HepG2 (cell line): ENCODE measurements at regions not wholly inside any gene's neighbourhood (a gene's known extent, or its start where the extent isn't known, plus 50 kb on each side); places are given as distances from the start of the nearest gene placed in this dataset.

Experiments used
- ATAC-seq: fragments of 200-7000 bp; cut with Tn5 transposase; 3 replicates; pipeline ENCODE4 v1.9.1; 2020; ENCODE audit warnings: mild to moderate bottlenecking, moderate library complexity
- BruUV-seq: library from RNA; stranded (reverse); fragments of 400-500 nt; replicated peaks from 2 replicates; lab custom pipeline; 2021; lab: Mats Ljungman, UMichigan
- CTCF ChIA-PET: fragments of 300-600 bp; formaldehyde crosslinking; extraction: SDS; loops from one replicate; lab custom pipeline; 2021; ENCODE audit warnings: low total read pairs, inconsistent platforms, low intra/inter-chr PET ratio; lab: Yijun Ruan, JAX
- POLR2A ChIA-PET: fragments of 350-600 bp; sonication (Branson Sonifier 250); formaldehyde crosslinking; loops from one replicate; lab custom pipeline; 2020; ENCODE audit warnings: antibody characterized with exemption, inconsistent platforms; lab: Yijun Ruan, JAX
- DNase-seq: peaks from one replicate; pipeline ENCODE4 v3.0.0-alpha.2; 2015; ENCODE audit warnings: low spot score
- FAIRE-seq: peaks from 3 replicates; lab custom pipeline; 2011; peaks lifted over from hg19 to GRCh38; lab: Jason Lieb, UNC
- H2AFZ ChIP-seq: one replicate; pipeline ENCODE4 v1.6.1; 2011; ENCODE audit warnings: low read length, inconsistent platforms
- H3K27ac ChIP-seq: fragments of 300-600 bp; 3 replicates; pipeline ENCODE4 v1.8.0; 2011; ENCODE audit warnings: mixed run types, mild to moderate bottlenecking, mixed read lengths, low read length, inconsistent platforms; ENCODE audit not compliant: insufficient read depth; ENCODE audit errors: extremely low read length
- H3K27me3 ChIP-seq, 2 experiments: fragments of 200-600 bp in 1 of 2; 2 replicates in 1 of 2; 3 replicates in 1 of 2; pipeline versions ENCODE4 v1.6.0 to v1.8.0; 2011; ENCODE audit warnings: low read length in 2 of 2, mild to moderate bottlenecking in 2 of 2, moderate library complexity in 2 of 2, inconsistent platforms in 1 of 2; ENCODE audit not compliant: insufficient read depth in 2 of 2, control insufficient read depth in 1 of 2
- H3K36me3 ChIP-seq, 2 experiments: fragments of 200-600 bp in 1 of 2; replicated peaks in 1 of 2; 2 replicates in 1 of 2; 3 replicates in 1 of 2; pipeline versions ENCODE4 v1.5.1 to v1.8.0; 2011; ENCODE audit warnings: low read length in 2 of 2, inconsistent platforms in 1 of 2; ENCODE audit not compliant: insufficient read depth in 2 of 2, control insufficient read depth in 1 of 2
- H3K4me1 ChIP-seq: 2 replicates; pipeline ENCODE4 v1.5.1; 2012; ENCODE audit warnings: low read length, inconsistent platforms; ENCODE audit not compliant: insufficient read depth
- H3K4me2 ChIP-seq: 2 replicates; pipeline ENCODE4 v1.6.0; 2011; ENCODE audit warnings: low read depth, low read length, inconsistent platforms
- H3K4me3 ChIP-seq, 3 experiments: fragments of 200-600 bp in 1 of 3; sonication (generic), shearing (Covaris generic) in 1 of 3; replicated peaks in 1 of 3; 2 replicates each; pipeline ENCODE4 v1.5.1; 2011 to 2016; ENCODE audit warnings: low read length in 3 of 3, inconsistent platforms in 2 of 3, low read depth in 2 of 3, mild to moderate bottlenecking in 2 of 3, control low read depth in 1 of 3, mixed read lengths in 1 of 3; ENCODE audit not compliant: insufficient read depth in 1 of 3
- H3K79me2 ChIP-seq: one replicate; pipeline ENCODE4 v1.6.1; 2011; ENCODE audit warnings: low read length, inconsistent platforms; ENCODE audit not compliant: insufficient read depth
- H3K9ac ChIP-seq: 2 replicates; pipeline ENCODE4 v1.6.0; 2011; ENCODE audit warnings: mild to moderate bottlenecking, low read depth, low read length, inconsistent platforms; ENCODE audit not compliant: insufficient read depth
- H3K9me3 ChIP-seq: 2 replicates; pipeline ENCODE4 v1.5.1; 2012; ENCODE audit warnings: mild to moderate bottlenecking, low read length
- H4K20me1 ChIP-seq: 2 replicates; pipeline ENCODE4 v1.6.0; 2011; ENCODE audit warnings: inconsistent platforms, mild to moderate bottlenecking, low read length, moderate library complexity; ENCODE audit not compliant: insufficient read depth
- ETV6 ChIP-seq: sonication (generic); formaldehyde crosslinking; conservative IDR thresholded peaks from 2 replicates; pipeline ENCODE4 v1.4.0; 2020; ENCODE audit warnings: missing genetic modification reagents
- HNRNPK ChIP-seq: fragments of 200-400 bp; formaldehyde crosslinking; IDR thresholded peaks from 2 replicates; pipeline ENCODE4 v1.6.1; 2018; ENCODE audit warnings: low read length, low read depth, moderate library complexity, mild to moderate bottlenecking; ENCODE audit not compliant: poor library complexity, severe bottlenecking
- NKX3-1 ChIP-seq: sonication (generic); formaldehyde crosslinking; IDR thresholded peaks from 2 replicates; pipeline ENCODE4 v1.5.0; 2020; ENCODE audit warnings: missing genetic modification reagents
- TCF7 ChIP-seq: sonication (generic); IDR thresholded peaks from 2 replicates; pipeline ENCODE4 v1.6.1; 2016; ENCODE audit warnings: antibody characterized with exemption, low read depth
- ZBTB3 ChIP-seq: sonication (generic); formaldehyde crosslinking; IDR thresholded peaks from 2 replicates; pipeline ENCODE4 v1.4.0; 2020; ENCODE audit warnings: low read depth, mild to moderate bottlenecking, moderate library complexity, missing genetic modification reagents, borderline replicate concordance
- ZNF253 ChIP-seq: sonication (generic); formaldehyde crosslinking; IDR thresholded peaks from 2 replicates; pipeline ENCODE4 v1.8.0; 2022; ENCODE audit warnings: mild to moderate bottlenecking, missing genetic modification reagents, borderline replicate concordance
- ZNF3 ChIP-seq: IDR thresholded peaks from 2 replicates; pipeline ENCODE4 v1.7.0; 2017; ENCODE audit warnings: inconsistent platforms
- WGBS: methylation state at CpG from one replicate; pipeline ENCODE4 v1.1.6; 2017; ENCODE audit warnings: low lambda C conversion rate; 5-methylcytosine and 5-hydroxymethylcytosine counted together
- in situ Hi-C: cut with HindIII; loops from 2 replicates; pipeline ENCODE4 v1.10.0; 2017; ENCODE audit warnings: low pct_unique_long_range_greater_than_20kb; ENCODE audit not compliant: extremely low pct_ligation_motif_present
- intact Hi-C: fragments of 100-400 bp; cut with micrococcal nuclease; formaldehyde crosslinking; loops from one replicate; pipeline ENCODE4 v1.10.0; 2022; ENCODE audit not compliant: unreplicated experiment
- TF ChIP-seq, protein P1 (sequence below): sonication (generic); formaldehyde crosslinking; IDR thresholded peaks from 2 replicates; pipeline ENCODE4 v1.4.0; 2020; ENCODE audit warnings: missing genetic modification reagents, borderline replicate concordance
- TF ChIP-seq, protein P2 (sequence below): sonication (generic); formaldehyde crosslinking; IDR thresholded peaks from 2 replicates; pipeline ENCODE4 v1.8.1; 2023; ENCODE audit warnings: mild to moderate bottlenecking, moderate library complexity, missing genetic modification reagents
- TF ChIP-seq, protein P3 (sequence below): sonication (generic); formaldehyde crosslinking; IDR thresholded peaks from 2 replicates; pipeline ENCODE4 v1.4.0; 2020; ENCODE audit warnings: mild to moderate bottlenecking, missing genetic modification reagents
- TF ChIP-seq, protein P4 (sequence below): sonication (generic); formaldehyde crosslinking; IDR thresholded peaks from 2 replicates; pipeline ENCODE4 v1.4.0; 2020; ENCODE audit warnings: missing genetic modification reagents, low read depth, mild to moderate bottlenecking, borderline replicate concordance
- TF ChIP-seq, protein P5 (sequence below): sonication (generic); formaldehyde crosslinking; IDR thresholded peaks from 2 replicates; pipeline ENCODE4 v1.4.0; 2020; ENCODE audit warnings: missing genetic modification reagents

DNA sequence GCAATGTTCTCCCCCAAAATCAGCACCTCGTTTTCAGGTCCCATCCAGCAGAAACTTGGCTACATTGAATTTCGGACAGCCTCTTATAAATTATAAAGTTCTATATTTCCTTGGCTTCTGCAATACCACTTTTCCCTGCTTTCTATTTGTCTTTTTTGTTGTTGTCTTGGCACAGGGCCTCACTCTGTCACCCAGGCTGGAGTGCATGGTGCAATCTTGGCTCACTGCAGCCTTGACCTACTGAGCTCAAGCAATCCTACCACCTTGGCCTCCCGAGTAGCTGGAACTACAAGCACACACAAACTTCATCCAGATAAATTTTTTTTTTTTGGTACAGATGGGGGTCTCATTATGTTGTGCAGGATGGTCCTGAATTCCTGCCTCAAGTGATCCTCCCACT lies 55.3 kb upstream of the HECW1 start:
- CTCF ChIA-PET: no interaction called here
- POLR2A ChIA-PET: no interaction called here
- in situ Hi-C loops (no loop called here), intact Hi-C loops (no loop called here)
- BruUV-seq: no TSS peak
- Histone ChIP-seq H2AFZ (no peak overlapping the region), H3K27me3 (no peaks in the 10 kb centered on the region), H4K20me1 (no peaks in the 10 kb centered on the region), H3K4me3 (no peak overlapping the region), H3K9me3 (no peaks in the 10 kb centered on the region), H3K27ac (no peak overlapping the region), H3K79me2 (no peaks in the 10 kb centered on the region), H3K4me2 (no peak overlapping the region), H3K9ac (no peak overlapping the region), H3K36me3 (no peaks in the 10 kb centered on the region), H3K4me1 (no peaks in the 10 kb centered on the region)
- DNase-seq: no peak
- no peak for ATAC-seq
- no peak for TF ChIP-seq ZBTB3 (CRISPR knock-in tag)
- TF ChIP-seq, protein P1, sequence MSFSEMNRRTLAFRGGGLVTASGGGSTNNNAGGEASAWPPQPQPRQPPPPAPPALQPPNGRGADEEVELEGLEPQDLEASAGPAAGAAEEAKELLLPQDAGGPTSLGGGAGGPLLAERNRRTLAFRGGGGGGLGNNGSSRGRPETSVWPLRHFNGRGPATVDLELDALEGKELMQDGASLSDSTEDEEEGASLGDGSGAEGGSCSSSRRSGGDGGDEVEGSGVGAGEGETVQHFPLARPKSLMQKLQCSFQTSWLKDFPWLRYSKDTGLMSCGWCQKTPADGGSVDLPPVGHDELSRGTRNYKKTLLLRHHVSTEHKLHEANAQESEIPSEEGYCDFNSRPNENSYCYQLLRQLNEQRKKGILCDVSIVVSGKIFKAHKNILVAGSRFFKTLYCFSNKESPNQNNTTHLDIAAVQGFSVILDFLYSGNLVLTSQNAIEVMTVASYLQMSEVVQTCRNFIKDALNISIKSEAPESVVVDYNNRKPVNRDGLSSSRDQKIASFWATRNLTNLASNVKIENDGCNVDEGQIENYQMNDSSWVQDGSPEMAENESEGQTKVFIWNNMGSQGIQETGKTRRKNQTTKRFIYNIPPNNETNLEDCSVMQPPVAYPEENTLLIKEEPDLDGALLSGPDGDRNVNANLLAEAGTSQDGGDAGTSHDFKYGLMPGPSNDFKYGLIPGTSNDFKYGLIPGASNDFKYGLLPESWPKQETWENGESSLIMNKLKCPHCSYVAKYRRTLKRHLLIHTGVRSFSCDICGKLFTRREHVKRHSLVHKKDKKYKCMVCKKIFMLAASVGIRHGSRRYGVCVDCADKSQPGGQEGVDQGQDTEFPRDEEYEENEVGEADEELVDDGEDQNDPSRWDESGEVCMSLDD (CRISPR knock-in tag): no peak
- no peak for TF ChIP-seq NKX3-1
- TF ChIP-seq HNRNPK: no peak
- TF ChIP-seq, protein P2, sequence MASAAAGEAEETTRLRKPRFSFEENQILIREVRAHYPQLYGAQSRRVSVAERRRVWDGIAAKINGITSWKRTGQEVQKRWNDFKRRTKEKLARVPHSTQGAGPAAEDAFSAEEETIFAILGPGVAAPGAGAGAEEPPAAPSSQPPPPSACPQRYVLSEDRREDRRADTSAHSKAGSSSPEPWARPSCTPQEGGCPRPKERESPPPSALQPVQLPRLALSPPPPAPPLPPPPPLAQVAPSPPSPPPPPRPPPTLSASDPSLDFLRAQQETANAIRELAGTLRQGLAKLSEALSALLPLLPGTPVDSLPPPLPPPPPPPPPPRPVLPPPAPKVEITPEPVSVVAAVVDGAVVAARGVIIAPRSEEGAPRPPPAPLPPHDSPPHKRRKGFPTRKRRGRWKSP: no peak
- no peak for TF ChIP-seq TCF7
- TF ChIP-seq, protein P3, sequence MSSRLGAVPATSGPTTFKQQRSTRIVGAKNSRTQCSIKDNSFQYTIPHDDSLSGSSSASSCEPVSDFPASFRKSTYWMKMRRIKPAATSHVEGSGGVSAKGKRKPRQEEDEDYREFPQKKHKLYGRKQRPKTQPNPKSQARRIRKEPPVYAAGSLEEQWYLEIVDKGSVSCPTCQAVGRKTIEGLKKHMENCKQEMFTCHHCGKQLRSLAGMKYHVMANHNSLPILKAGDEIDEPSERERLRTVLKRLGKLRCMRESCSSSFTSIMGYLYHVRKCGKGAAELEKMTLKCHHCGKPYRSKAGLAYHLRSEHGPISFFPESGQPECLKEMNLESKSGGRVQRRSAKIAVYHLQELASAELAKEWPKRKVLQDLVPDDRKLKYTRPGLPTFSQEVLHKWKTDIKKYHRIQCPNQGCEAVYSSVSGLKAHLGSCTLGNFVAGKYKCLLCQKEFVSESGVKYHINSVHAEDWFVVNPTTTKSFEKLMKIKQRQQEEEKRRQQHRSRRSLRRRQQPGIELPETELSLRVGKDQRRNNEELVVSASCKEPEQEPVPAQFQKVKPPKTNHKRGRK (CRISPR knock-in tag): no peak
- TF ChIP-seq ZNF3 (CRISPR knock-in tag): no peak
- TF ChIP-seq, protein P4, sequence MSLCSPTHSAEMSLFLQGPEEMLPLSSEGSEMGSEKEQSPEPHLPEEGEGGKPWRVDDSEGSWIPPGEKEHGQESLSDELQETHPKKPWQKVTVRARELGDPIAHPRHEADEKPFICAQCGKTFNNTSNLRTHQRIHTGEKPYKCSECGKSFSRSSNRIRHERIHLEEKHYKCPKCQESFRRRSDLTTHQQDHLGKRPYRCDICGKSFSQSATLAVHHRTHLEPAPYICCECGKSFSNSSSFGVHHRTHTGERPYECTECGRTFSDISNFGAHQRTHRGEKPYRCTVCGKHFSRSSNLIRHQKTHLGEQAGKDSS (CRISPR knock-in tag): no peak
- TF ChIP-seq, protein P5, sequence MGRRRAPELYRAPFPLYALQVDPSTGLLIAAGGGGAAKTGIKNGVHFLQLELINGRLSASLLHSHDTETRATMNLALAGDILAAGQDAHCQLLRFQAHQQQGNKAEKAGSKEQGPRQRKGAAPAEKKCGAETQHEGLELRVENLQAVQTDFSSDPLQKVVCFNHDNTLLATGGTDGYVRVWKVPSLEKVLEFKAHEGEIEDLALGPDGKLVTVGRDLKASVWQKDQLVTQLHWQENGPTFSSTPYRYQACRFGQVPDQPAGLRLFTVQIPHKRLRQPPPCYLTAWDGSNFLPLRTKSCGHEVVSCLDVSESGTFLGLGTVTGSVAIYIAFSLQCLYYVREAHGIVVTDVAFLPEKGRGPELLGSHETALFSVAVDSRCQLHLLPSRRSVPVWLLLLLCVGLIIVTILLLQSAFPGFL (CRISPR knock-in tag): no peak
- TF ChIP-seq ZNF253: no peak
- no peak for TF ChIP-seq ETV6 (CRISPR knock-in tag)
- no peak for FAIRE-seq
- WGBS: 28% methylated on average over 3 of the region's 3 CpGs
